ENCODE measurements at regions not wholly inside any gene's neighbourhood (a gene's known extent, or its start where the extent isn't known, plus 50 kb on each side); places are given as distances from the start of the nearest gene placed in this dataset.
"Not testable (repeated sequence)": the region's sequence is repeated elsewhere in the genome, so short reads cannot be mapped to it uniquely, and the experiment has no call there.

- no peak for DNase-seq
Observed at GRCh38 chr3:106839576-106840280, 537.5 kb upstream of the CCDC54 start.

GRCh38 chr3:106840319-106840718 lies 536.9 kb upstream of the CCDC54 start:
- no peak for DNase-seq

GRCh38 chr3:106842151-106842550 lies 535.1 kb upstream of the CCDC54 start:
- no peak for DNase-seq

- DNase-seq, result no peak
Observed at GRCh38 chr3:106844638-106845037, 532.6 kb upstream of the CCDC54 start.

- DNase-seq, result no peak
Observed at GRCh38 chr3:106848099-106848498, 529.1 kb upstream of the CCDC54 start.

GRCh38 chr3:106850437-106850836 lies 526.8 kb upstream of the CCDC54 start:
- no peak for DNase-seq

- DNase-seq, result not testable (repeated sequence)
Observed at GRCh38 chr3:106858321-106858720, 518.9 kb upstream of the CCDC54 start.

- DNase-seq, result no peak
Observed at GRCh38 chr3:106860182-106860581, 517.1 kb upstream of the CCDC54 start.

GRCh38 chr3:106862067-106862466 lies 515.2 kb upstream of the CCDC54 start:
- DNase-seq, result no peak

- no peak for DNase-seq
Observed at GRCh38 chr3:106877627-106878026, 499.6 kb upstream of the CCDC54 start.

- DNase-seq, result no peak
Observed at GRCh38 chr3:106880206-106880605, 497.0 kb upstream of the CCDC54 start.

GRCh38 chr3:106881186-106881585 lies 496.1 kb upstream of the CCDC54 start:
- DNase-seq, result no peak

- DNase-seq, result no peak
Observed at GRCh38 chr3:106882297-106882696, 494.9 kb upstream of the CCDC54 start.

GRCh38 chr3:106906074-106906473 lies 471.2 kb upstream of the CCDC54 start:
- DNase-seq, result no peak

- no peak for DNase-seq
Observed at GRCh38 chr3:106908181-106908938, 468.9 kb upstream of the CCDC54 start.

GRCh38 chr3:106913111-106913698 lies 464.0 kb upstream of the CCDC54 start:
- DNase-seq, result no peak

GRCh38 chr3:106913966-106914365 lies 463.3 kb upstream of the CCDC54 start:
- DNase-seq, result no peak

- DNase-seq, result no peak
Observed at GRCh38 chr3:106920609-106921008, 456.6 kb upstream of the CCDC54 start.

GRCh38 chr3:106929081-106929480 lies 448.2 kb upstream of the CCDC54 start:
- no peak for DNase-seq

GRCh38 chr3:106930086-106930485 lies 447.2 kb upstream of the CCDC54 start:
- DNase-seq, result no peak

GRCh38 chr3:106931904-106932303 lies 445.3 kb upstream of the CCDC54 start:
- DNase-seq, result no peak

GRCh38 chr3:106936337-106936736 lies 440.9 kb upstream of the CCDC54 start:
- DNase-seq, result no peak

GRCh38 chr3:106942051-106942450 lies 435.2 kb upstream of the CCDC54 start:
- no peak for DNase-seq

GRCh38 chr3:106943071-106943470 lies 434.2 kb upstream of the CCDC54 start:
- DNase-seq, result no peak
